ENCODE measurements at regions not wholly inside any gene's neighbourhood (a gene's known extent, or its start where the extent isn't known, plus 50 kb on each side); places are given as distances from the start of the nearest gene placed in this dataset.

DNA sequence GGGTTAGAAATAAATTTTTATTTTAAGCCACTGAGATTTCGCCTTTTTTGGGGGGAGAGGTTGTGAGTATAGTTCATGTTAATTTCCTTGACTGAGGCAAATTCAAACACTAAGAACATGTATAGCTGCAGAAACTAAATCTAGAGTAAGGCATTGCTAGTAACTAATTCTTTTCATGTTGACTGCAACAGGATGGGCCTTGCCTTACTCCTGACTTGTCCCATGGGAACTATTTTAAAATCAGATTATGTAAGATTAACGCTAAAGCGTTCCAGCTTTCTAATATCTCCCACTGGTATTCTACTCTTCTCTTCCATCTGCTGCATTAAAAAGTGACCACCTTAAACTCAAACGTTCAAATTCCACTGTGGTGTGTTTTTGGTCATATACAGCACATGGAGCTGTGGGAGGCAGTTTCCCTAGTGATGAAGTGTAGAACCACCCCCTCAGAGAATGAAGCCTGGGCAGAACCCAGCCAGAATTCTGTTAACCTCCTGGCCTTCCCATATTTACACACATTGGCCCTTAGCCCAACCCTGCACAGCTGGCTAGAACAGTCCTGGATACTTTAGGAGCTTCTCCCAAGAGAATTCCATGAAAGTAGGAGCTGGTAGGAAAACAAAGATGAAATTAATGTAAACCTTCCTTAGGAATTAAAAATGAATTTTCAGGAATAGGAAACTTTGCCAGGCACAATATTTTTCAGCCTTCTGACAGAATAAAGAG, 687.8 kb downstream of the SLC4A3 start:
- no peak overlapping the region for H3K27ac ChIP-seq (ENCODE audit: low read depth in 2 of 2, low read length in 2 of 2)
- no peak overlapping the region for H3K9ac ChIP-seq (ENCODE audit: low read depth in 1 of 2, low read length in 2 of 2)
- no peak overlapping the region for H3K4me3 ChIP-seq (ENCODE audit: low read length in 2 of 2)
- H3K27me3 ChIP-seq (ENCODE audit: control insufficient read depth in 2 of 2, insufficient read depth in 2 of 2, low read length in 2 of 2), result no peaks in the 10 kb centered on the region
- H3K9me3 ChIP-seq (ENCODE audit: control insufficient read depth in 2 of 2, low read length in 2 of 2), result no peaks in the 10 kb centered on the region
- no peaks in the 10 kb centered on the region for H3K4me1 ChIP-seq (ENCODE audit: control insufficient read depth in 2 of 2, insufficient read depth in 2 of 2, low read length in 2 of 2)
- H3K36me3 ChIP-seq (ENCODE audit: control insufficient read depth in 2 of 2, insufficient read depth in 2 of 2, low read length in 2 of 2), result no peaks in the 10 kb centered on the region

DNA sequence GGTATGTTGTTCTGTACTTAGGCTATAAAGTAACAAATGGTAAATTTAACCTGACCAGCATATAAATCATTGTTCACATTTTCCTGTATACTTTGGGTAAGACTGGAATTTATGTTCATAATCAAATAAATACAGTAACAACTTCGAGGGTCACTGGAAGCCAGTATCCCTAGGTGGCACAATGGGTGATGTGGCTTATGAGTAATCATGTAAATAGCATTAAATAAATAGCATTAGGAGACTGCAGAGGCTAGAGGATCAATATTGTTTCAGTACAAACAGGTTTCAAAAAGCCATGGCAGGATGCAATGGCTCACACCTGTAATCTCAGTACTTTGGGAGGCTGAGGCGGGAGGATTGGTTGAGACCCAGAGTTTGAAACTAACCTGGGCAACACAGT, 690.6 kb downstream of the SLC4A3 start:
- Histone ChIP-seq H3K27ac (ENCODE audit: low read depth in 2 of 2, low read length in 2 of 2) (no peak overlapping the region), H3K36me3 (ENCODE audit: control insufficient read depth in 2 of 2, insufficient read depth in 2 of 2, low read length in 2 of 2) (no peaks in the 10 kb centered on the region), H3K9me3 (ENCODE audit: control insufficient read depth in 2 of 2, low read length in 2 of 2) (no peaks in the 10 kb centered on the region), H3K4me1 (ENCODE audit: control insufficient read depth in 2 of 2, insufficient read depth in 2 of 2, low read length in 2 of 2) (no peaks in the 10 kb centered on the region), H3K9ac (ENCODE audit: low read depth in 1 of 2, low read length in 2 of 2) (no peak overlapping the region), H3K27me3 (ENCODE audit: control insufficient read depth in 2 of 2, insufficient read depth in 2 of 2, low read length in 2 of 2) (no peaks in the 10 kb centered on the region), H3K4me3 (ENCODE audit: low read length in 2 of 2) (no peak overlapping the region)

DNA sequence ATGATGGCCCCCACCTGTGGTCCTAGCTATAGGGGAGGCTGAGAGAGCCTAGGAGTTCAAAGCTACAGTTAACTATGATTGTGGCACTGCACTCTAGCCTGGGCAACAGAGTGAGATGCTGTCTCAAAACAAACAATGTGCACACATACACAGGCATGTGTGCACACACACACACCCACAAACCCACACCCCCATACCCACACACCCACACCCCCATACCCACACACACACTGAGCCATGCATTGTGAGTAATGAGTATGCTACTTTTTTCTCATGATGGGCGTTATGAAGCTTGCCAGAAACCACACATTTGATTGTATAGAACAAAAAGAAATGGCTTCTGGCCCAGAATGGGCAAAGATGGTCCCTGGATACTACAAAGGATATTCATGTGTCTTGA, 691.1 kb downstream of the SLC4A3 start:
- H3K36me3 ChIP-seq (ENCODE audit: control insufficient read depth in 2 of 2, insufficient read depth in 2 of 2, low read length in 2 of 2), result no peaks in the 10 kb centered on the region
- no peak overlapping the region for H3K9ac ChIP-seq (ENCODE audit: low read depth in 1 of 2, low read length in 2 of 2)
- no peak overlapping the region for H3K4me3 ChIP-seq (ENCODE audit: low read length in 2 of 2)
- H3K27me3 ChIP-seq (ENCODE audit: control insufficient read depth in 2 of 2, insufficient read depth in 2 of 2, low read length in 2 of 2), result no peaks in the 10 kb centered on the region
- no peak overlapping the region for H3K27ac ChIP-seq (ENCODE audit: low read depth in 2 of 2, low read length in 2 of 2)
- no peaks in the 10 kb centered on the region for H3K9me3 ChIP-seq (ENCODE audit: control insufficient read depth in 2 of 2, low read length in 2 of 2)
- H3K4me1 ChIP-seq (ENCODE audit: control insufficient read depth in 2 of 2, insufficient read depth in 2 of 2, low read length in 2 of 2), result no peaks in the 10 kb centered on the region

DNA sequence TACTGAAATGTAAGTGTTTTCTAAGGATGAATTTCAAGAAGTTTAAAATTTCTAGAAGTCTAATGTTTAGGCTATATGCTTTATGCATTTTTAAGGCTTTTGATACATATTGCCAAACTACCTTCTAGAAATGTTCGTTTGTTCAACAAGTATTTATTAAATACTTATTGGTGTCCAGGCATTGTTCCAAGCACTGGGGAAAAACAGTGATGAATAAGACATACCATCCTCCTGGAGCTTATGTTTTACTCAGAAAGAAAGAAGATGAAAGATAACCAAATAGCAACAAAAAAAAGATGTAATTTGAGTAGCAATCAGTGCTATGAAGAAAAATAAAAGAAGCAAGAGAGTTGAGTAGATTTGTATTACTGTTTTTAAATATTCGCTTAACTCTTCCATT, 692.9 kb downstream of the SLC4A3 start:
- H3K4me3 ChIP-seq (ENCODE audit: low read length in 2 of 2), result no peak overlapping the region
- no peaks in the 10 kb centered on the region for H3K36me3 ChIP-seq (ENCODE audit: control insufficient read depth in 2 of 2, insufficient read depth in 2 of 2, low read length in 2 of 2)
- H3K27ac ChIP-seq (ENCODE audit: low read depth in 2 of 2, low read length in 2 of 2), result no peak overlapping the region
- no peaks in the 10 kb centered on the region for H3K9me3 ChIP-seq (ENCODE audit: control insufficient read depth in 2 of 2, low read length in 2 of 2)
- no peaks in the 10 kb centered on the region for H3K4me1 ChIP-seq (ENCODE audit: control insufficient read depth in 2 of 2, insufficient read depth in 2 of 2, low read length in 2 of 2)
- H3K27me3 ChIP-seq (ENCODE audit: control insufficient read depth in 2 of 2, insufficient read depth in 2 of 2, low read length in 2 of 2), result no peaks in the 10 kb centered on the region
- no peak overlapping the region for H3K9ac ChIP-seq (ENCODE audit: low read depth in 1 of 2, low read length in 2 of 2)

DNA sequence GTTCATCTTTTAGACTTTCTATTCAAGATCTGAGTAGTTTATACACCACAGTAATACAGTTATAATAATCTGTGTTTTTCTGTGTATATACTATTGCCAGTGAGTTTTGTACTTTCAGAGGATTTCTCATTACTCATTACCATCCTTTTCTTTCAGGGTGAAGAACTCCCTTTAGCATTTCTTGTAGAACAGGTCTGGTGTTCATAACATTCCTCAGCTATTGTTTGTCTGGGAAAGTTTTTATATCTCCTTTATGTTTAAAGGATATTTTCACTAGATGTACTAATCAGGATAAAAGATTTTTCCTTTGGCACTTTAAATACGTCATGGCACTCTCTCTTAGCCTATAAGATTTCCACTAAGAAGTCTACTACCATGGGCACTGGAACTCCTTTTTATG, 705.5 kb downstream of the SLC4A3 start:
- Histone ChIP-seq H3K27me3 (ENCODE audit: control insufficient read depth in 2 of 2, insufficient read depth in 2 of 2, low read length in 2 of 2) (no peaks in the 10 kb centered on the region), H3K9me3 (ENCODE audit: control insufficient read depth in 2 of 2, low read length in 2 of 2) (peaks cover 0 to 3% of the 10 kb centered on the region in 2 donors), H3K9ac (ENCODE audit: low read depth in 1 of 2, low read length in 2 of 2) (no peak overlapping the region), H3K4me3 (ENCODE audit: low read length in 2 of 2) (no peak overlapping the region), H3K27ac (ENCODE audit: low read depth in 2 of 2, low read length in 2 of 2) (no peak overlapping the region), H3K36me3 (ENCODE audit: control insufficient read depth in 2 of 2, insufficient read depth in 2 of 2, low read length in 2 of 2) (no peaks in the 10 kb centered on the region), H3K4me1 (ENCODE audit: control insufficient read depth in 2 of 2, insufficient read depth in 2 of 2, low read length in 2 of 2) (no peaks in the 10 kb centered on the region)

DNA sequence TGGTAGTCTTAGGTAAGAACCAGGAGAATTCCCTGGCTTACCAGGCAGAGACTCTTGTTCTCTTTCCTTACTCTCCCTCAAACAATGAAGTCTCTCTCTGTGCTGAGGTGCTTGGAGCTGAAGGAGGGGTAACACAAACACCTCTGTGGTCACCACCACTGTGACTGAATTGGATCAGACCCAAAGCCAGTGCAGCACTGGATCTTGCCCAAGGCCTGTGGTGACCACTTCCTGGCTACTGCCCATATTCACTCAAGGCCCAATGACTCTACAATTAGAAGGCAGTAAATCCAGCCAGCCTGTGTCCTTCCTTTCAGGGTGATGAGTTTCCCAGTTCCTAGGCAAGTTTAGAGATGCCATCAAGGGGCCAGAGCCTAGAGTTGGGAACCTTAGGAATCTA, 706.8 kb downstream of the SLC4A3 start:
- Histone ChIP-seq H3K36me3 (ENCODE audit: control insufficient read depth in 2 of 2, insufficient read depth in 2 of 2, low read length in 2 of 2) (no peaks in the 10 kb centered on the region), H3K4me1 (ENCODE audit: control insufficient read depth in 2 of 2, insufficient read depth in 2 of 2, low read length in 2 of 2) (no peaks in the 10 kb centered on the region), H3K4me3 (ENCODE audit: low read length in 2 of 2) (no peak overlapping the region), H3K27ac (ENCODE audit: low read depth in 2 of 2, low read length in 2 of 2) (no peak overlapping the region), H3K9ac (ENCODE audit: low read depth in 1 of 2, low read length in 2 of 2) (no peak overlapping the region), H3K27me3 (ENCODE audit: control insufficient read depth in 2 of 2, insufficient read depth in 2 of 2, low read length in 2 of 2) (no peaks in the 10 kb centered on the region), H3K9me3 (ENCODE audit: control insufficient read depth in 2 of 2, low read length in 2 of 2) (peaks cover 0 to 3% of the 10 kb centered on the region in 2 donors)

DNA sequence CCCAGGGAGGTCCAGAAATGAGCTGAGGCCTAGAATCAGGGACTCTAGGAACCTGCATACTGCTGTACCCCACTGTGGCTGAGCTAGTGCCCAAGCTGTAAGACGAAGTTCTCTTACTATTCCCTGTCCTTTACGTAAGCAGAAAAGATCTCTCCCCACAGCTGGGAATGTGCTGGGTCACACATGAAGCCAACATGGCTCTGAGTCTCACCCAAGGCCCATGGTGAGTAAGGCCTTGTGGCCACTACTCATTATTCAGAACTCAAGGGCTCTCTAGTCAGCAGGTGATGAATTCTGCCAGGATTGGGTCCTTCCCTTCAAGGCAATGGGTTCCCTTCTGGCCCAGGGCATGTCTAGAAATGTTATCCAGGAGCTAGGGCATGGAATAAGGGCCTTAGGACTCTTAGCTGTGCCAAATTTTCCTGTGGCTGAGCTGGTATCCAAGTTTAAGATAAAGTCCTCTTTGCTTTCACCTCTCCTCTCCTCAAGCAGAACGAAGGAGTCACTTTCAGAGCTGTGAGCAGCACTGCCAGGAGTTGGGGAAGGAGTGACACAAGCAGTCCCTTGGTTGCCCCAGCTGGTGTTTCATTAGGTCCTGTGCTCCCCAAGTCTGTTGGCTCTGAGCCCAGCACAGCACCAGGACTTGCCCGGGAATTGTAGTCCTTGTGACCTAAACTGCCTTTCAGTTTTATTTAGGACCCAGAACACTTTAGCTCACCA, 707.6 kb downstream of the SLC4A3 start:
- H3K36me3 ChIP-seq (ENCODE audit: control insufficient read depth in 2 of 2, insufficient read depth in 2 of 2, low read length in 2 of 2), result no peaks in the 10 kb centered on the region
- peaks cover 0 to 3% of the 10 kb centered on the region in 2 donors for H3K9me3 ChIP-seq (ENCODE audit: control insufficient read depth in 2 of 2, low read length in 2 of 2)
- H3K27ac ChIP-seq (ENCODE audit: low read depth in 2 of 2, low read length in 2 of 2), result no peak overlapping the region
- no peaks in the 10 kb centered on the region for H3K27me3 ChIP-seq (ENCODE audit: control insufficient read depth in 2 of 2, insufficient read depth in 2 of 2, low read length in 2 of 2)
- H3K4me1 ChIP-seq (ENCODE audit: control insufficient read depth in 2 of 2, insufficient read depth in 2 of 2, low read length in 2 of 2), result no peaks in the 10 kb centered on the region
- no peak overlapping the region for H3K4me3 ChIP-seq (ENCODE audit: low read length in 2 of 2)
- H3K9ac ChIP-seq (ENCODE audit: low read depth in 1 of 2, low read length in 2 of 2), result no peak overlapping the region

DNA sequence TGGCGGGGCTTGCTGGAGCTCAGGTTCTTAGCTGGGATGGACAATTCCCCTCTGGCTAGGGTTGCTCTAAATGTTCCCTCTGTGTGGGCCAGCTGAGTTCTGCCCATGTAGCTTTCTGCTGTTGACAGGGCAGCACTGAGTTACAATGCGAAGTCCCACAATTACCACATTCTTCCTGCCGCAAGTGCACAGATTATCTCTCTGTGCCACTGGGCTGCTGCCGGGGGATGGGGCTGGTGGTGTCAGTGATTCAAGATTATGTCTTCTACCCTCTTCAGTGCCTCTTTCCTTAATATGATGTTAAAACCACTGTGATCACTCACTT, 708.1 kb downstream of the SLC4A3 start:
- Histone ChIP-seq H3K4me3 (ENCODE audit: low read length in 2 of 2) (no peak overlapping the region), H3K27ac (ENCODE audit: low read depth in 2 of 2, low read length in 2 of 2) (no peak overlapping the region), H3K36me3 (ENCODE audit: control insufficient read depth in 2 of 2, insufficient read depth in 2 of 2, low read length in 2 of 2) (no peaks in the 10 kb centered on the region), H3K9me3 (ENCODE audit: control insufficient read depth in 2 of 2, low read length in 2 of 2) (no peaks in the 10 kb centered on the region), H3K4me1 (ENCODE audit: control insufficient read depth in 2 of 2, insufficient read depth in 2 of 2, low read length in 2 of 2) (no peaks in the 10 kb centered on the region), H3K9ac (ENCODE audit: low read depth in 1 of 2, low read length in 2 of 2) (no peak overlapping the region), H3K27me3 (ENCODE audit: control insufficient read depth in 2 of 2, insufficient read depth in 2 of 2, low read length in 2 of 2) (no peaks in the 10 kb centered on the region)

DNA sequence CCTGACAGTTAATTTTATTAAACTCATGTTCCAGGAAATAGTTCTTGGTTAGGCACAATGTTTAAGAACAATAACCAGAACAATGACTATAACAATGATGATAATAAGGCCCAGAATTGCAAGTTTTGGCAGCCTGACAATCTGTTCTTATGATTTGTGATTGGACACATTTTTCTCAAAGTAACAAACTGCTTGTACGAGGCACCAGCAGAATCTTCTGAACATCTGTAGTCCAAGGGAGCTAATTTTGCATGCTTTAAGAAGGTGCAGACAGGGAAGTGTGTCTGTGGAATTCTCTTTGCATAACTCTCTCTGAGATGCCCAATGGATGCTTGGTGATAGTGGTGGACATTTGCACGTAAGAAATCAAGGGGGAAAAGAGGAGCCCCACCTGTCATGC, 709.3 kb downstream of the SLC4A3 start:
- H3K36me3 ChIP-seq (ENCODE audit: control insufficient read depth in 2 of 2, insufficient read depth in 2 of 2, low read length in 2 of 2), result no peaks in the 10 kb centered on the region
- no peaks in the 10 kb centered on the region for H3K4me1 ChIP-seq (ENCODE audit: control insufficient read depth in 2 of 2, insufficient read depth in 2 of 2, low read length in 2 of 2)
- H3K9me3 ChIP-seq (ENCODE audit: control insufficient read depth in 2 of 2, low read length in 2 of 2), result no peaks in the 10 kb centered on the region
- H3K9ac ChIP-seq (ENCODE audit: low read depth in 1 of 2, low read length in 2 of 2), result no peak overlapping the region
- H3K27ac ChIP-seq (ENCODE audit: low read depth in 2 of 2, low read length in 2 of 2), result no peak overlapping the region
- no peaks in the 10 kb centered on the region for H3K27me3 ChIP-seq (ENCODE audit: control insufficient read depth in 2 of 2, insufficient read depth in 2 of 2, low read length in 2 of 2)
- H3K4me3 ChIP-seq (ENCODE audit: low read length in 2 of 2), result no peak overlapping the region

DNA sequence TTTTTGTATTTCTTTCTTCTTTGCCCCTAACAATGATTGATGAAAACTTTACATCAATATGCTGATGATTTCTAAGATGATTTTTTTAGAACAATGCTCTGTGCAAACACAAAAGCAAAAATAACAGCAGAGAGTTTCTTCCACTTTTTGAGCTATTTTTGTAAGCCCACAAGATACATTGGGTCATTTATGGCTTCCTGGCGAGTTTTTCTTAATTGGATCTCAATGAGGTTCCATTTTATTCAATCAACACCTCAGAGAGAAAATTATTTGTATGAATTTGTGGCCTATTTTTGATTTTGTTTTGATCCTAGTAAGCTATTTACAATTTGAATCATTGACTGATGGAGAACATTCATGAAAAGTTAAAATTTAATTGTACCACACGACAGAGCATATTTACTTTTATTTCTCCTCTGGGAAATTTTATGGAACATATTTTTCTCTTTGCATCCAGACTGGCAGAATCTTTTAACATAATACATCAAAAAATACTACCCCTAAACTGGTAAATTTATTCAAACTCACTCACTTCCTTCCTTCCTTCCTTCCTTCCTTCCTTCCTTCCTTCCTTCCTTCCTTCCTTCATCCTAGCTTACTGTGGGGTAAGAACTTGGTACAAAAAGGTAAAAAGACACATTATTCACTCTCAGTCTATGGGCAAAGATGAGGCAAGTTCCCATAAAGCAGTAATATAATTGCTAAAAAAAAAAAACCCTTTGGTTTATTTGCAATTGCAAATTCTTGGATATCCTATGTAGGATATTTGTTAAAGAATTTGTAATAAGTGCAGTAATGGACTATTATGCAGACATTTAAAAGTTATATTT, 710.4 kb downstream of the SLC4A3 start:
- no peaks in the 10 kb centered on the region for H3K36me3 ChIP-seq (ENCODE audit: control insufficient read depth in 2 of 2, insufficient read depth in 2 of 2, low read length in 2 of 2)
- no peak overlapping the region for H3K27ac ChIP-seq (ENCODE audit: low read depth in 2 of 2, low read length in 2 of 2)
- H3K4me1 ChIP-seq (ENCODE audit: control insufficient read depth in 2 of 2, insufficient read depth in 2 of 2, low read length in 2 of 2), result no peaks in the 10 kb centered on the region
- H3K9ac ChIP-seq (ENCODE audit: low read depth in 1 of 2, low read length in 2 of 2), result no peak overlapping the region
- no peaks in the 10 kb centered on the region for H3K9me3 ChIP-seq (ENCODE audit: control insufficient read depth in 2 of 2, low read length in 2 of 2)
- no peak overlapping the region for H3K4me3 ChIP-seq (ENCODE audit: low read length in 2 of 2)
- H3K27me3 ChIP-seq (ENCODE audit: control insufficient read depth in 2 of 2, insufficient read depth in 2 of 2, low read length in 2 of 2), result no peaks in the 10 kb centered on the region

Measured in mucosa of rectum (tissue), 2 donors.